MCF 10A (cell line): ENCODE measurements at regions not wholly inside any gene's neighbourhood (a gene's known extent, or its start where the extent isn't known, plus 50 kb on each side); places are given as distances from the start of the nearest gene placed in this dataset.

Source experiments
- BruUV-seq: library from RNA; stranded (reverse); fragments of 400-500 nt; replicated peaks from 2 replicates; lab custom pipeline; 2021; lab: Mats Ljungman, UMichigan
- CTCF ChIA-PET: fragments of 300-600 bp; sonication (Branson Sonifier 250); formaldehyde crosslinking; extraction: SDS; loops from one replicate; lab custom pipeline; 2021; ENCODE audit warnings: antibody characterized with exemption, inconsistent platforms; lab: Yijun Ruan, JAX
- POLR2A ChIA-PET: fragments of 300-600, 350-650 bp; sonication (Branson Sonifier 250); formaldehyde crosslinking; extraction: SDS; loops from one replicate; lab custom pipeline; 2020; ENCODE audit warnings: antibody characterized with exemption, inconsistent platforms; lab: Yijun Ruan, JAX
- DNase-seq: peaks from one replicate; pipeline ENCODE4 v3.0.0-alpha.2; 2018; ENCODE audit not compliant: unreplicated experiment
- H3K27ac Mint-ChIP-seq: one replicate; pipeline ENCODE4 v1.8.0; 2022; ENCODE audit warnings: mild to moderate bottlenecking, low read depth, mixed read lengths; ENCODE audit not compliant: unreplicated experiment
- H3K27me3 Mint-ChIP-seq: one replicate; pipeline ENCODE4 v1.8.0; 2022; ENCODE audit warnings: mixed read lengths; ENCODE audit not compliant: insufficient read depth, unreplicated experiment
- H3K36me3 Mint-ChIP-seq: one replicate; pipeline ENCODE4 v1.8.0; 2022; ENCODE audit warnings: mild to moderate bottlenecking, moderate library complexity, mixed read lengths; ENCODE audit not compliant: insufficient read depth, unreplicated experiment
- H3K4me1 Mint-ChIP-seq: one replicate; pipeline ENCODE4 v1.8.0; 2022; ENCODE audit warnings: mixed read lengths; ENCODE audit not compliant: insufficient read depth, unreplicated experiment
- H3K4me3 Mint-ChIP-seq: one replicate; pipeline ENCODE4 v1.8.0; 2022; ENCODE audit warnings: mild to moderate bottlenecking, moderate library complexity, mixed read lengths; ENCODE audit not compliant: unreplicated experiment
- H3K9me3 Mint-ChIP-seq: one replicate; pipeline ENCODE4 v1.8.0; 2022; ENCODE audit warnings: mixed read lengths; ENCODE audit not compliant: unreplicated experiment
- intact Hi-C: fragments of 100-400 bp; cut with micrococcal nuclease; formaldehyde crosslinking; loops from 2 replicates; pipeline ENCODE4 v1.14.1; 2022
- TF ChIP-seq, protein P1 (sequence below): fragments of 200-600 bp; IDR thresholded peaks from one replicate; pipeline ENCODE4 v1.8.0; 2022; ENCODE audit warnings: antibody characterized with exemption, mild to moderate bottlenecking; ENCODE audit not compliant: unreplicated experiment

- intact Hi-C loops: no loop called here
- H3K27ac Mint-ChIP-seq: no peak overlapping the region
- H3K27me3 Mint-ChIP-seq: no peaks in the 10 kb centered on the region
- no TSS peak for BruUV-seq
- no peaks in the 10 kb centered on the region for H3K4me1 Mint-ChIP-seq
- H3K9me3 Mint-ChIP-seq: no peaks in the 10 kb centered on the region
- no peak for DNase-seq
- H3K36me3 Mint-ChIP-seq: no peaks in the 10 kb centered on the region
- TF ChIP-seq, protein P1, sequence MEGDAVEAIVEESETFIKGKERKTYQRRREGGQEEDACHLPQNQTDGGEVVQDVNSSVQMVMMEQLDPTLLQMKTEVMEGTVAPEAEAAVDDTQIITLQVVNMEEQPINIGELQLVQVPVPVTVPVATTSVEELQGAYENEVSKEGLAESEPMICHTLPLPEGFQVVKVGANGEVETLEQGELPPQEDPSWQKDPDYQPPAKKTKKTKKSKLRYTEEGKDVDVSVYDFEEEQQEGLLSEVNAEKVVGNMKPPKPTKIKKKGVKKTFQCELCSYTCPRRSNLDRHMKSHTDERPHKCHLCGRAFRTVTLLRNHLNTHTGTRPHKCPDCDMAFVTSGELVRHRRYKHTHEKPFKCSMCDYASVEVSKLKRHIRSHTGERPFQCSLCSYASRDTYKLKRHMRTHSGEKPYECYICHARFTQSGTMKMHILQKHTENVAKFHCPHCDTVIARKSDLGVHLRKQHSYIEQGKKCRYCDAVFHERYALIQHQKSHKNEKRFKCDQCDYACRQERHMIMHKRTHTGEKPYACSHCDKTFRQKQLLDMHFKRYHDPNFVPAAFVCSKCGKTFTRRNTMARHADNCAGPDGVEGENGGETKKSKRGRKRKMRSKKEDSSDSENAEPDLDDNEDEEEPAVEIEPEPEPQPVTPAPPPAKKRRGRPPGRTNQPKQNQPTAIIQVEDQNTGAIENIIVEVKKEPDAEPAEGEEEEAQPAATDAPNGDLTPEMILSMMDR: no peak
- CTCF ChIA-PET: no interaction called here
- H3K4me3 Mint-ChIP-seq: no peak overlapping the region
- POLR2A ChIA-PET: no interaction called here
These were observed 181.9 kb downstream of the CALCRL start for GRCh38 chr2:187266147-187266546.

DNA sequence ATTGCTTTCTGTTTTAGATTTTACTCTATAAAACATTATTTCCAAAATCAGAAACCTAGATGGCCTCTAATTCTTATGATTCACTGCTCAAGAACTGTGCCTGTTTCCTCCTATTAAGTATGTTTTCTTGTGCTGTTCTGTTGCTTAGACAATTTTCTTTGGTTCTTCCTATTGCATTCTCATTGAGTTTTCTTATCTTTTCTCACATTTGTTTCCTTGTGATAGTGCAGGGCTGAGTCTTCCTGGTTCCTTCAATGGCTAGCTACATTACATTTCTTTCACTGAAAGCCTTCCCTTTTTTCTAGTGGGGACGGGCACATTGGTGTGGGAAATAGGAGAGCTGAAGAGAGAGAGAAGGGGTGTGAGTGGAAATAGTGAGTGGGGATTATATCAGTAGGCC lies 183.4 kb downstream of the CALCRL start:
- Mint-ChIP-seq H3K27me3 (no peaks in the 10 kb centered on the region), H3K27ac (no peak overlapping the region), H3K4me1 (no peaks in the 10 kb centered on the region), H3K9me3 (no peaks in the 10 kb centered on the region), H3K36me3 (no peaks in the 10 kb centered on the region), H3K4me3 (no peak overlapping the region)
- TF ChIP-seq, protein P1: no peak
- CTCF ChIA-PET: no interaction called here
- no TSS peak for BruUV-seq
- intact Hi-C loops: no loop called here
- DNase-seq: no peak
- POLR2A ChIA-PET: interaction anchor here (0.7 kb wide), 1 partner anchor 620 kb away, joined by 3 read pairs; no protein-coding TSS in a partner anchor

DNA sequence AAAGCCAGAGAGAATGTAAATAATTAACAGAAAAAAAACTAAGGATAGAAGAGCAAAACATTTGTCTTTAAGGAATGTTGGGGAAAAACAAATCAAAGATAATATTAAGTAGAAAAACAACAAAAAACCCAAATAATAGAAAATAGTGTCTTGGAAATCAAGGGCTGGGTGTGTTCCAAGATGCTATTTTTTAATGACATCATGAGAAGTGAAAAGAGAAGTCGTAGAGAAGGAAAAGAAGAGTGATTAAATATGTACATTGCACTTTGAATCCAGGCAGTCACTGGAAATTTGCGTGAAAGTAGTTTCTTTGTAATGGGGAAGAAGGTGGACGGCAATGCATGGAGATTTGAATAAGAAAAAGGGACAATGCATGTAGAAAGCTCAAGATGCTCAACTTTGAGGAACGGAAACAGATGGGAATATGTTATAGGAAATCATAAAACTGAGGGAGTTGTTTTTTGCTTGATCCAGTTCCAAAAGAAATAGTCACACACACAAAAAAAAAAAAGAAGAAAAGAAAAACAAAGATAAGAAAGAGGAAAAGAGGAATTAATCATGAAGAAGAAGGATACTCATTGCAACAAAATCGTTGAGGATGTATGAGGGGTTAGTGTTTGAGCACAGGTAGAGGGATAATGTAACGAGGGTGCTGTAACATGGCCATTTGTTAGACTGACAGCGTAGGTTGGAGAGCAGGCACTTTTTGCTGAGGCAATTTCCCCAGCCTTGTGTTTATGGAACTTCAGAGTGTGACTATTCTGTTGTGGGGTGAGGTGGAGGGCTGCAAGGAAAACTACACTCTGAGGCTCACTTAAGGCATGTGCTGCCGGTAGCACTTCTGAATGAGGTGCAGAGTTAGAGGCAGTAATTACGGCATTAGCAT lies 184.1 kb downstream of the CALCRL start:
- CTCF ChIA-PET: interaction anchor here (0.7 kb wide), 1 partner anchor 378 kb away, joined by 3 read pairs; no protein-coding TSS in a partner anchor
- intact Hi-C loops: no loop called here
- H3K4me1 Mint-ChIP-seq: no peaks in the 10 kb centered on the region

GRCh38 chr2:187261705-187262104 lies 186.3 kb downstream of the CALCRL start:
- ChIA-PET POLR2A (no interaction called here), CTCF (interaction anchor here (0.6 kb wide), 1 partner anchor 84 kb away, joined by 3 read pairs; no protein-coding TSS in a partner anchor)
- H3K4me3 Mint-ChIP-seq: no peak overlapping the region
- no peak for DNase-seq
- H3K27ac Mint-ChIP-seq: no peak overlapping the region
- H3K27me3 Mint-ChIP-seq: no peaks in the 10 kb centered on the region
- no peaks in the 10 kb centered on the region for H3K36me3 Mint-ChIP-seq
- intact Hi-C loops: no loop called here
- TF ChIP-seq, protein P1: no peak
- H3K4me1 Mint-ChIP-seq: no peaks in the 10 kb centered on the region
- BruUV-seq: no TSS peak
- no peaks in the 10 kb centered on the region for H3K9me3 Mint-ChIP-seq

More for the DNA sequence above, 184.1 kb downstream of the CALCRL start:
- Mint-ChIP-seq H3K27me3 (no peaks in the 10 kb centered on the region), H3K27ac (no peak overlapping the region), H3K4me3 (no peak overlapping the region), H3K9me3 (no peaks in the 10 kb centered on the region), H3K36me3 (no peaks in the 10 kb centered on the region)
- TF ChIP-seq, protein P1: no peak
- POLR2A ChIA-PET: no interaction called here
- BruUV-seq: no TSS peak
- no peak for DNase-seq
